ENCODE measurements at regions not wholly inside any gene's neighbourhood (a gene's known extent, or its start where the extent isn't known, plus 50 kb on each side); places are given as distances from the start of the nearest gene placed in this dataset.

DNA sequence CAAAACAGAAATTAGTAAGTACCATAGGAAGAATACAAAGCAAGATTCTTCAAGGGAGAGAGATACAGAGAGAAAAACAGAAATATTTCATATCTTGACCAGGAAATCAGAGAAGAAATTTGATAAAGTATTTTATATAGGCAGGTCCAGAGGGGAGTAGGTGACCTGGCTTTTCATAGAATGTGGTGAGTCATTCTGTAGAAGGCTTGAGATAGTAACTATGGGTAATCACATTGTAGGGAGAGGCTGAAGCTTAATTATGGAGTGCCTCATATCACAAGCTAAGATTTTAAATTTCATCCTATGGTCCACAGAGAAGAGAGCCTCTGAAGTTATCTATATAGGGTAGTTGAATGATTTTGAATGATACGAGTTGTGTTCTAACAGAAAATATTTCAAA, 195.0 kb upstream of the CYRIA start:
- no peak overlapping the region for H3K4me3 ChIP-seq (ENCODE audit: low read depth in 1 of 5, low read length in 5 of 5)
- H3K36me3 ChIP-seq (ENCODE audit: control insufficient read depth in 5 of 5, insufficient read depth in 5 of 5, low read length in 5 of 5), result no peaks in the 10 kb centered on the region
- H3K27me3 ChIP-seq (ENCODE audit: control insufficient read depth in 5 of 5, insufficient read depth in 4 of 5, low read length in 5 of 5), result no peaks in the 10 kb centered on the region
- no peak overlapping the region for H3K9ac ChIP-seq (ENCODE audit: low read length in 5 of 5)
- peaks cover 0 to 6% (median 0%) of the 10 kb centered on the region in 5 donors for H3K4me1 ChIP-seq (ENCODE audit: control insufficient read depth in 5 of 5, insufficient read depth in 5 of 5, low read length in 5 of 5)
- no peak overlapping the region for H3K27ac ChIP-seq (ENCODE audit: low read depth, low read length)
- H3K9me3 ChIP-seq (ENCODE audit: control insufficient read depth in 5 of 5, low read length in 5 of 5), result no peaks in the 10 kb centered on the region

DNA sequence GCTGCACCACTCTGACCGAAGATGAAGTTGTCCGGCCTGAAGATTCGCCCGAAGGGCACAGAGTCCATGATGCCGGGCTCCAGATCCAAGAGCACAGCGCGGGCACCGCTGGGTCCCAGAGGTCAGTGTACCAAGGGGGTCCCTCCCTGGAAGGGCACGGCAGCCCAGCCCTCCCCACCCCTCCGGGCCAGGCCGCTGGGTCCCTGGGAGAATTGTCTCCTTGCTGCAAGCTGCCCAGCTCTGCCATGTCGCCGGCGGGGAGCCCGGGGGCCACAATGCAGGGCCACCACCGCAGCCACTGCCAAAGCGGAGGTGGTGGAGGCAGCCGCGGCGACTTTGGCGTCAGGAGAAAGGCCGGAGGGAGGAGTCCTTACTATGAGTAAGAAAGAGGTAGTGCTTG, 189.5 kb upstream of the CYRIA start:
- no peak overlapping the region for H3K9ac ChIP-seq (ENCODE audit: low read length in 5 of 5)
- no peak overlapping the region for H3K27ac ChIP-seq (ENCODE audit: low read depth, low read length)
- H3K4me3 ChIP-seq (ENCODE audit: low read depth in 1 of 5, low read length in 5 of 5), result no peak overlapping the region
- H3K27me3 ChIP-seq (ENCODE audit: control insufficient read depth in 5 of 5, insufficient read depth in 4 of 5, low read length in 5 of 5), result no peaks in the 10 kb centered on the region
- no peaks in the 10 kb centered on the region for H3K4me1 ChIP-seq (ENCODE audit: control insufficient read depth in 5 of 5, insufficient read depth in 5 of 5, low read length in 5 of 5)
- no peaks in the 10 kb centered on the region for H3K36me3 ChIP-seq (ENCODE audit: control insufficient read depth in 5 of 5, insufficient read depth in 5 of 5, low read length in 5 of 5)
- no peaks in the 10 kb centered on the region for H3K9me3 ChIP-seq (ENCODE audit: control insufficient read depth in 5 of 5, low read length in 5 of 5)

DNA sequence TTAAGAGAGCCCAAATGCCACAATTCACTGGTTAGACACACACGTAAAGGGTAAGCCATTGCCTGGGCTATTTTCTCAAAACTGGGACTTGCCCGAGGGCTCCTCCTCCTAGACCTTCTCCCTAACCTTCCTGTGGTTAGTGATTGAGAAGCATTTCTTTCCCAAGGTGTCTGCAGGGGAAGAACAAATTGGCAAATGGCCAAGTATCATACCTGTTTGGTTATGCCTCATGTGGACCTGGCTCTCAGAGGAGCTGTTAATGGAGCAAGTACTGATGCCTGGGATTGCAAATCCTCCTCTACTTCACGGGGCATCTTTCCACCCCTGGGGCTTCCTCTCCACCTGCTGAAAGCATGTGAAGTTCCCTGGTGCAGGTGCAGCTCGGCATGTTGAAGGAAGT, 187.5 kb upstream of the CYRIA start:
- Histone ChIP-seq H3K27me3 (ENCODE audit: control insufficient read depth in 5 of 5, insufficient read depth in 4 of 5, low read length in 5 of 5) (no peaks in the 10 kb centered on the region), H3K9me3 (ENCODE audit: control insufficient read depth in 5 of 5, low read length in 5 of 5) (no peaks in the 10 kb centered on the region), H3K4me1 (ENCODE audit: control insufficient read depth in 5 of 5, insufficient read depth in 5 of 5, low read length in 5 of 5) (no peaks in the 10 kb centered on the region), H3K36me3 (ENCODE audit: control insufficient read depth in 5 of 5, insufficient read depth in 5 of 5, low read length in 5 of 5) (no peaks in the 10 kb centered on the region), H3K9ac (ENCODE audit: low read length in 5 of 5) (no peak overlapping the region), H3K27ac (ENCODE audit: low read depth, low read length) (no peak overlapping the region), H3K4me3 (ENCODE audit: low read depth in 1 of 5, low read length in 5 of 5) (no peak overlapping the region)

DNA sequence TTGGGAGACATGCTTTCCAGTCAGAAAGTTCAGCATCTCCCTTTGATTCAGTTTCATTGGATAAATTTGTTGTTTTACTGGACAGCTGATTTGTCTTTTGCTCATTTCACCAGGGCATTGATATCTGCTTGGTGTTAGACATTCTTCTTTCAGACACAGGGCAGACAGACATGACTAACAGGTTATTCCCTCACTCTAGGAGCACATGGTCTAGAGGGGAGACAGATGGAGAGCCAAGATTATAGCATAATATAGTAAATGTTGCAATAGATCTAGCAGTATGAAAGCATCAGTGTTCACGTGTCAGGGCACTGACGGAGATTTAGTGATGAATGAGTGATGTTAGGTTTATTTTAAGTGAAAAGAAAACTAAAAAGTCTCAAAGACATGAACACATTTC, 187.0 kb upstream of the CYRIA start:
- Histone ChIP-seq H3K4me3 (ENCODE audit: low read depth in 1 of 5, low read length in 5 of 5) (no peak overlapping the region), H3K27me3 (ENCODE audit: control insufficient read depth in 5 of 5, insufficient read depth in 4 of 5, low read length in 5 of 5) (no peaks in the 10 kb centered on the region), H3K27ac (ENCODE audit: low read depth, low read length) (no peak overlapping the region), H3K9ac (ENCODE audit: low read length in 5 of 5) (no peak overlapping the region), H3K9me3 (ENCODE audit: control insufficient read depth in 5 of 5, low read length in 5 of 5) (no peaks in the 10 kb centered on the region), H3K36me3 (ENCODE audit: control insufficient read depth in 5 of 5, insufficient read depth in 5 of 5, low read length in 5 of 5) (no peaks in the 10 kb centered on the region), H3K4me1 (ENCODE audit: control insufficient read depth in 5 of 5, insufficient read depth in 5 of 5, low read length in 5 of 5) (no peaks in the 10 kb centered on the region)

DNA sequence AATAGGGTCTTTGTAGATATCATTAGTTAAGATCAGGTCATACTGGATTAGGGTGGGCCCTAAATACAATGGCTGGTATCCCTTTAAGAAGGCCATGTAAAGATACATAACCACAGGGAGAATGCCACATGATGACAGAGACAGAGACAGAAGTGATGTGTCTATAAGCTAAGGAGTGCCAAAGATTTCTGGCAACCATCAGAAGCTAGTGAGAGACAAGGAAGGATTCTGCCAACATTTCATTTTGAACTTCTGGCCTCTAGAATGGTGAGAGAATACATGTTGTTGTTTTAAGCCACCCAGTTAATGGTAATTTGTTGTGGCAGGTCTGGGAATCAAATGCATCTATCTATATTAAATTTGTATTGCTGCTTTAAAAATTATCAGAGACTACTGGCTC, 185.5 kb upstream of the CYRIA start:
- Histone ChIP-seq H3K4me1 (ENCODE audit: control insufficient read depth in 5 of 5, insufficient read depth in 5 of 5, low read length in 5 of 5) (no peaks in the 10 kb centered on the region), H3K27me3 (ENCODE audit: control insufficient read depth in 5 of 5, insufficient read depth in 4 of 5, low read length in 5 of 5) (no peaks in the 10 kb centered on the region), H3K4me3 (ENCODE audit: low read depth in 1 of 5, low read length in 5 of 5) (no peak overlapping the region), H3K9me3 (ENCODE audit: control insufficient read depth in 5 of 5, low read length in 5 of 5) (no peaks in the 10 kb centered on the region), H3K27ac (ENCODE audit: low read depth, low read length) (no peak overlapping the region), H3K36me3 (ENCODE audit: control insufficient read depth in 5 of 5, insufficient read depth in 5 of 5, low read length in 5 of 5) (no peaks in the 10 kb centered on the region), H3K9ac (ENCODE audit: low read length in 5 of 5) (no peak overlapping the region)

DNA sequence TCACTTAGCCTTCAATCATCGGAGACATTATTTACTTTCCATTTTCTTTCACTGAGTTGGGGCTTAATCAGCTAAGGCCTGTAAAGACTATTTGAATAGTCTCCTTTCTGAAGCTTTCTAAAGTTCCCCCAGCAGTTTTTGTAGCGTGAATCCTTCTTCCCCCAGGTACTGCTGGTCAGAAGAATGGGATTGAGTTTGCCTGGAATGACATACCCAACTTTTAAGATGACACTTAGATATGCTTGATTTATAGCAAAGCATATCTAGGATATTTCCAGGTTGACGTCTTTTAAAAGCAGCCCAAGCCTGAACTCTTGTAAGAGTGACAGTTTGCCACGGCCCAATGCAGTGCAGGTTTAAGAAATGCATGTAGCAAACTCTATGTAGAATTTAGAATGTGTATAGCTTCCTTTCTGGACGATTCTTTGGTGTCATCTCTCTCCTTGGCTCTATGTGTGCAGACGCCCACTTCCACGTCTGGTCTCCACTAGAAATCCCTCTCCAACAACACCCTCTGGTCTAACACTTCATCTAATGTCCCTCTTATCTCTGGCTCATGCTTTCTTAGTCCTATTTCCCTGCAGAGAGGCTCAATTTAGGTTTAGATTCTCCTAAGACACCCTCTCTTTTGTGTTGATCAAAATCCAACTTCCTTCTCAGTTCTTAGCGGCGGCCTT, 175.0 kb upstream of the CYRIA start:
- no peaks in the 10 kb centered on the region for H3K36me3 ChIP-seq (ENCODE audit: control insufficient read depth in 5 of 5, insufficient read depth in 5 of 5, low read length in 5 of 5)
- no peaks in the 10 kb centered on the region for H3K9me3 ChIP-seq (ENCODE audit: control insufficient read depth in 5 of 5, low read length in 5 of 5)
- no peak overlapping the region for H3K27ac ChIP-seq (ENCODE audit: low read depth, low read length)
- H3K9ac ChIP-seq (ENCODE audit: low read length in 5 of 5), result no peak overlapping the region
- no peaks in the 10 kb centered on the region for H3K27me3 ChIP-seq (ENCODE audit: control insufficient read depth in 5 of 5, insufficient read depth in 4 of 5, low read length in 5 of 5)
- no peaks in the 10 kb centered on the region for H3K4me1 ChIP-seq (ENCODE audit: control insufficient read depth in 5 of 5, insufficient read depth in 5 of 5, low read length in 5 of 5)
- no peak overlapping the region for H3K4me3 ChIP-seq (ENCODE audit: low read depth in 1 of 5, low read length in 5 of 5)

DNA sequence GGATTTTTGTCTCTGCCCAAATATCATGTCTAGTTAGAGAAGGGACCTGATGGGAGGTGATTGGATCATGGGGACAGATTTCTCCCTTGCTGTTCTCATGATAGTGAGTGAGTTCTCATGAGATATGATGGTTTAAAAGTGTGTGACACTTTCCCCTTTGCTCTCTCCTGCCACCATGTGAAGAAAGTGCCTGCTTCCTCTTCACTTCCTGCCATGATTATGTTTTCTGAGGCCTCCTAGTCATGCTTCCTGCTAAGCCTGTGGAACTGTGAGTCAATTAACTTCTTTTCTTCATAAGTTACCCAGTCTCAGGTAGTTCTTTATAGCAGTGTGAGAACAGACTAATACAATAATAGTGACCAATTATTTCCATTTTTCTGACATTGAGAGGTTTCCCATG, 167.3 kb upstream of the CYRIA start:
- Histone ChIP-seq H3K27ac (ENCODE audit: low read depth, low read length) (no peak overlapping the region), H3K4me3 (ENCODE audit: low read depth in 1 of 5, low read length in 5 of 5) (no peak overlapping the region), H3K9me3 (ENCODE audit: control insufficient read depth in 5 of 5, low read length in 5 of 5) (no peaks in the 10 kb centered on the region), H3K9ac (ENCODE audit: low read length in 5 of 5) (no peak overlapping the region), H3K36me3 (ENCODE audit: control insufficient read depth in 5 of 5, insufficient read depth in 5 of 5, low read length in 5 of 5) (no peaks in the 10 kb centered on the region), H3K27me3 (ENCODE audit: control insufficient read depth in 5 of 5, insufficient read depth in 4 of 5, low read length in 5 of 5) (no peaks in the 10 kb centered on the region), H3K4me1 (ENCODE audit: control insufficient read depth in 5 of 5, insufficient read depth in 5 of 5, low read length in 5 of 5) (no peaks in the 10 kb centered on the region)

DNA sequence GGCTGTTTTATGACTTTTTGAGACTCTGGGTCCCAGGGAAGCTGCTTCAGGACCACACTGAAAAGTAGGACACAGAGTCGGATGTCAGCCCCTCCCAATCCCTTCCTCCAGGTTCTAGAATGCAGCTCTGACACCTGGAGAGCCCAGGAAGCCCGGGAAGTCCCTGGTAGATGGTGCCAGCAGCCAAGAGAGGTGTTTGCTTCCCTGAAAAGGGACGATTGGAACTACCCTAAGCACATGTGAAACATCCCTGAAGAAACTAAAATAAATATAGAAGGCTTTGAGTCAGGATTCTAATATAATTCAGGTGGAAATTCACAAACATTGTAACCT, 163.2 kb upstream of the CYRIA start:
- no peaks in the 10 kb centered on the region for H3K27me3 ChIP-seq (ENCODE audit: control insufficient read depth in 5 of 5, insufficient read depth in 4 of 5, low read length in 5 of 5)
- no peak overlapping the region for H3K9ac ChIP-seq (ENCODE audit: low read length in 5 of 5)
- H3K27ac ChIP-seq (ENCODE audit: low read depth, low read length), result no peak overlapping the region
- no peaks in the 10 kb centered on the region for H3K4me1 ChIP-seq (ENCODE audit: control insufficient read depth in 5 of 5, insufficient read depth in 5 of 5, low read length in 5 of 5)
- no peaks in the 10 kb centered on the region for H3K36me3 ChIP-seq (ENCODE audit: control insufficient read depth in 5 of 5, insufficient read depth in 5 of 5, low read length in 5 of 5)
- no peak overlapping the region for H3K4me3 ChIP-seq (ENCODE audit: low read depth in 1 of 5, low read length in 5 of 5)
- H3K9me3 ChIP-seq (ENCODE audit: control insufficient read depth in 5 of 5, low read length in 5 of 5), result no peaks in the 10 kb centered on the region

DNA sequence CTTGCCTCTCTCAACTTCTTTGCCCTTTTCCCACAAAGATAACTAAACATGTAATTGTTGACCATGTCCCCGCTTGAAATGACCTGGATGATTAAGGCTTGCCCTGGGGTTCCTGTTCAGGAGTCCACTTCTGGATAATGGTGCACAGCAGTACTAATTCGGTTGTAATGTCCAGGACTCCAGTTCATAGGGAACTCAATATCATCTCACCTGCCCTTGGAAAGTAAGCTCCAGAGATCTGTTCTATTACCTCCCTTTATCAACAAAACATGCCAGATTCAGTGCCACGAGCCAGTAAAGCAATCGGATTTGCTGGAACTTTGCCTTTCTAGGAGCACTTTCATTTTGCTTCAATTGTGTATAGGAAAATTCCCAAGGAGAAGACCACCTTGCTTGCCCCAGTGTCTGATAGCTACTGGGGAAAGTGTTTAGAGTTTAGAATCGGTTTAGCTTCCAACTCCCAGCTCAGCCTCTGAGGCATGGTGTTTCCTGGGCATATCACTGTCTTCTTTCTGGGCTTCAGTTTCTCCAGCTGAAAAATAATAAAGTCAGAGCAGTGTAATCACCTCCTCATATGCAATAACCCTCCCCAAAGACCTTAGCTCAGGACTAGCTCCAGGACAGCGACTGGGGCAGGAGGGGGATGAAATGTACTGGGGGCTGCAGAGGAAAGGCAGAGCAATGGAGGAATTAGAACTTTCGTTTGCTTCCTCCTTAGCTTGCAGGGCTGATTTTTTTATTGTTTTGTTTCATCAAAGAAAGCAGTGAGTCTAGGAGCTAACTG, 162.6 kb upstream of the CYRIA start:
- Histone ChIP-seq H3K9me3 (ENCODE audit: control insufficient read depth in 5 of 5, low read length in 5 of 5) (no peaks in the 10 kb centered on the region), H3K27me3 (ENCODE audit: control insufficient read depth in 5 of 5, insufficient read depth in 4 of 5, low read length in 5 of 5) (no peaks in the 10 kb centered on the region), H3K9ac (ENCODE audit: low read length in 5 of 5) (no peak overlapping the region), H3K4me3 (ENCODE audit: low read depth in 1 of 5, low read length in 5 of 5) (no peak overlapping the region), H3K27ac (ENCODE audit: low read depth, low read length) (no peak overlapping the region), H3K36me3 (ENCODE audit: control insufficient read depth in 5 of 5, insufficient read depth in 5 of 5, low read length in 5 of 5) (no peaks in the 10 kb centered on the region), H3K4me1 (ENCODE audit: control insufficient read depth in 5 of 5, insufficient read depth in 5 of 5, low read length in 5 of 5) (no peaks in the 10 kb centered on the region)

DNA sequence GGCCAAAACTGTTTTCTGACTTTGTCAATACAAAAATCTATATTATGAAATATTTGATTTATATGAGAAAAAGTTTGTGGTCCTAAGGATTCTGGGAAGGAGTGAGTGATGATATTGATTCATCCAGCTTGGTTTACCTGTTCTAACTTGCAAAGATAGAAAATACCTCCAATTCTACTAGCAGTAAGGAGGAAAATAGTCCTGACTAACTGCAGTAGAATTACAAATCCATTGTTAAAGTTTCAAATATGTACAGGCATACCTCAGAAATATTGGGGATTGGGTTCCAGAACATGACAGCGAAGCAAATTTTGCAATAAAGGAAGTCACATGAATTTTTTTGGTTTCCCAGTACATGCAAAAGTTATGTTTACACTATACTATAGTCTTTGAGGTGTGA, 158.8 kb upstream of the CYRIA start:
- no peaks in the 10 kb centered on the region for H3K27me3 ChIP-seq (ENCODE audit: control insufficient read depth in 5 of 5, insufficient read depth in 4 of 5, low read length in 5 of 5)

More for the DNA sequence above, 158.8 kb upstream of the CYRIA start:
- Histone ChIP-seq H3K27ac (ENCODE audit: low read depth, low read length) (no peak overlapping the region), H3K9ac (ENCODE audit: low read length in 5 of 5) (no peak overlapping the region), H3K9me3 (ENCODE audit: control insufficient read depth in 5 of 5, low read length in 5 of 5) (no peaks in the 10 kb centered on the region), H3K4me3 (ENCODE audit: low read depth in 1 of 5, low read length in 5 of 5) (no peak overlapping the region), H3K36me3 (ENCODE audit: control insufficient read depth in 5 of 5, insufficient read depth in 5 of 5, low read length in 5 of 5) (no peaks in the 10 kb centered on the region), H3K4me1 (ENCODE audit: control insufficient read depth in 5 of 5, insufficient read depth in 5 of 5, low read length in 5 of 5) (no peaks in the 10 kb centered on the region)

Data from subcutaneous abdominal adipose tissue (tissue), 5 donors.